Stomach (tissue), 4 donors: ENCODE measurements at regions not wholly inside any gene's neighbourhood (a gene's known extent, or its start where the extent isn't known, plus 50 kb on each side); places are given as distances from the start of the nearest gene placed in this dataset.

Experiments
- CTCF ChIP-seq, 7 experiments: fragments of 450-650 bp in 4 of 7; fragments of 200-600 bp in 3 of 7; sonication (generic) in 3 of 7; IDR thresholded peaks; one replicate each; pipeline ENCODE4 v1.5.1; 2016 to 2019; ENCODE audit warnings: antibody characterized with exemption in 7 of 7, control low read depth in 2 of 7, mild to moderate bottlenecking in 1 of 7
- EP300 ChIP-seq: sonication (generic); formaldehyde crosslinking; IDR thresholded peaks from one replicate; pipeline ENCODE4 v1.6.1; 2017; ENCODE audit warnings: antibody characterized with exemption
- POLR2A ChIP-seq, 4 donors: fragments of 450-650 bp; IDR thresholded peaks; one replicate each; pipeline ENCODE4 v1.6.1; 2016; ENCODE audit warnings: antibody characterized with exemption in 4 of 4, control low read depth in 2 of 4, mild to moderate bottlenecking in 1 of 4, moderate library complexity in 1 of 4
- POLR2AphosphoS5 ChIP-seq, 3 donors: sonication (generic); formaldehyde crosslinking; IDR thresholded peaks; one replicate each; pipeline ENCODE4 v1.6.1; 2016; ENCODE audit warnings: antibody characterized with exemption in 3 of 3

- TF ChIP-seq CTCF (IDR thresholded peaks at IDR 0.05) (no peak), POLR2AphosphoS5 (IDR thresholded peaks at IDR 0.05) (no peak), POLR2A (IDR thresholded peaks at IDR 0.05) (no peak), EP300 (no peak)
Measured at GRCh38 chr4:125551466-125551865, 236.7 kb downstream of the FAT4 start.
